Adrenal gland (tissue), 9 donors: ENCODE measurements at regions not wholly inside any gene's neighbourhood (a gene's known extent, or its start where the extent isn't known, plus 50 kb on each side); places are given as distances from the start of the nearest gene placed in this dataset.

Experiments used
- DNase-seq, 7 donors: peaks; one replicate each; pipeline ENCODE4 v3.0.0-alpha.2; 2019 to 2020
- H3K27ac ChIP-seq, 5 donors: fragments of 200-600 bp; sonication (generic) in 4 of 5; 1 replicate in 3 of 5; 2 replicates in 2 of 5; pipeline versions ENCODE4 v1.5.1 to v1.8.0; 2016 to 2020; ENCODE audit warnings: mild to moderate bottlenecking in 1 of 5
- H3K27me3 ChIP-seq: fragments of 200-600 bp; 2 replicates; pipeline ENCODE4 v1.8.0; 2021
- H3K36me3 ChIP-seq, 2 donors: fragments of 200-600 bp; replicated peaks in 1 of 2; 1 replicate in 1 of 2; 2 replicates in 1 of 2; pipeline versions ENCODE4 v1.5.1 to v1.8.0; 2018 to 2022
- H3K4me1 ChIP-seq, 2 donors: fragments of 200-600 bp; replicated peaks in 1 of 2; 1 replicate in 1 of 2; 2 replicates in 1 of 2; pipeline versions ENCODE4 v1.5.1 to v1.8.0; 2018 to 2021
- H3K4me3 ChIP-seq, 4 donors: fragments of 200-600 bp; sonication (generic) in 3 of 4; one replicate each; pipeline ENCODE4 v1.5.1; 2016 to 2018
- H3K9me3 ChIP-seq, 3 donors: fragments of 200-600 bp; sonication (generic) in 1 of 3; replicated peaks in 1 of 3; 1 replicate in 2 of 3; 2 replicates in 1 of 3; pipeline versions ENCODE4 v1.5.1 to v1.8.0; 2016 to 2021
- POLR2A ChIP-seq, 2 donors: fragments of 450-650 bp; IDR thresholded peaks; one replicate each; pipeline ENCODE4 v1.6.1; 2017; ENCODE audit warnings: antibody characterized with exemption in 2 of 2, mild to moderate bottlenecking in 2 of 2, moderate library complexity in 1 of 2
- WGBS, 4 donors: extraction: QIAGEN DNeasy Blood & Tissue Kit in 2 of 4; methylation state at CpG; one replicate each; pipeline versions ENCODE4 v1.1.5 to v1.1.7; 2013 to 2017; 5-methylcytosine and 5-hydroxymethylcytosine counted together
- intact Hi-C, 2 donors: fragments of 100-400 bp; cut with DNase I; formaldehyde crosslinking; loops; one replicate each; pipeline versions ENCODE4 v1.14.1 to v1.15.0; 2022 to 2023
- TF ChIP-seq, protein P1 (sequence below), 6 experiments: fragments of 450-650 bp in 4 of 6; fragments of 200-600 bp in 2 of 6; sonication (generic) in 1 of 6; IDR thresholded peaks; 1 replicate in 5 of 6; 2 replicates in 1 of 6; pipeline versions ENCODE4 v1.5.1 to v1.8.0; 2016 to 2021; ENCODE audit warnings: antibody characterized with exemption in 6 of 6, mild to moderate bottlenecking in 2 of 6, moderate library complexity in 1 of 6
- donor health status: healthy with polysubstance abuse.
- donor health status: Bipolar disorder and iron deficiency.
- donor health status: DM: yes; HTN: yes; CAD: no.
- donor health status: DM: no; HTN: no; CAD: no.
- donor health status: DM: no; HTN: no; CAD: no.

GRCh38 chr10:64546073-64546472 is 1024.9 kb downstream of the REEP3 start:
- H3K4me1 ChIP-seq: no peaks in the 10 kb centered on the region
- DNase-seq: no peak
- H3K27ac ChIP-seq: no peak overlapping the region
- 43 to 55% (median 48%) methylated on average over 3 of the region's 3 CpGs for WGBS, 4 donors
- no peak for TF ChIP-seq POLR2A (IDR thresholded peaks at IDR 0.05)
- TF ChIP-seq, protein P1, sequence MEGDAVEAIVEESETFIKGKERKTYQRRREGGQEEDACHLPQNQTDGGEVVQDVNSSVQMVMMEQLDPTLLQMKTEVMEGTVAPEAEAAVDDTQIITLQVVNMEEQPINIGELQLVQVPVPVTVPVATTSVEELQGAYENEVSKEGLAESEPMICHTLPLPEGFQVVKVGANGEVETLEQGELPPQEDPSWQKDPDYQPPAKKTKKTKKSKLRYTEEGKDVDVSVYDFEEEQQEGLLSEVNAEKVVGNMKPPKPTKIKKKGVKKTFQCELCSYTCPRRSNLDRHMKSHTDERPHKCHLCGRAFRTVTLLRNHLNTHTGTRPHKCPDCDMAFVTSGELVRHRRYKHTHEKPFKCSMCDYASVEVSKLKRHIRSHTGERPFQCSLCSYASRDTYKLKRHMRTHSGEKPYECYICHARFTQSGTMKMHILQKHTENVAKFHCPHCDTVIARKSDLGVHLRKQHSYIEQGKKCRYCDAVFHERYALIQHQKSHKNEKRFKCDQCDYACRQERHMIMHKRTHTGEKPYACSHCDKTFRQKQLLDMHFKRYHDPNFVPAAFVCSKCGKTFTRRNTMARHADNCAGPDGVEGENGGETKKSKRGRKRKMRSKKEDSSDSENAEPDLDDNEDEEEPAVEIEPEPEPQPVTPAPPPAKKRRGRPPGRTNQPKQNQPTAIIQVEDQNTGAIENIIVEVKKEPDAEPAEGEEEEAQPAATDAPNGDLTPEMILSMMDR (IDR thresholded peaks at IDR 0.05): no peak
- no peak overlapping the region for H3K4me3 ChIP-seq
- intact Hi-C loops: no loop called here
- no peaks in the 10 kb centered on the region for H3K36me3 ChIP-seq
- H3K9me3 ChIP-seq: no peaks in the 10 kb centered on the region
- no peaks in the 10 kb centered on the region for H3K27me3 ChIP-seq

- TF ChIP-seq POLR2A (IDR thresholded peaks at IDR 0.05): no peak
- TF ChIP-seq, protein P1 (IDR thresholded peaks at IDR 0.05): no peak
- intact Hi-C loops: no loop called here
- H3K9me3 ChIP-seq: no peaks in the 10 kb centered on the region
- no peaks in the 10 kb centered on the region for H3K4me1 ChIP-seq
- DNase-seq: no peak
- H3K4me3 ChIP-seq: no peak overlapping the region
- H3K27ac ChIP-seq: no peak overlapping the region
- no peaks in the 10 kb centered on the region for H3K27me3 ChIP-seq
- H3K36me3 ChIP-seq: no peaks in the 10 kb centered on the region
- WGBS, 4 donors: 86 to 89% (median 89%) methylated on average over 3 of the region's 3 CpGs
Measured at GRCh38 chr10:64547168-64547567, 1026.0 kb downstream of the REEP3 start.

DNA sequence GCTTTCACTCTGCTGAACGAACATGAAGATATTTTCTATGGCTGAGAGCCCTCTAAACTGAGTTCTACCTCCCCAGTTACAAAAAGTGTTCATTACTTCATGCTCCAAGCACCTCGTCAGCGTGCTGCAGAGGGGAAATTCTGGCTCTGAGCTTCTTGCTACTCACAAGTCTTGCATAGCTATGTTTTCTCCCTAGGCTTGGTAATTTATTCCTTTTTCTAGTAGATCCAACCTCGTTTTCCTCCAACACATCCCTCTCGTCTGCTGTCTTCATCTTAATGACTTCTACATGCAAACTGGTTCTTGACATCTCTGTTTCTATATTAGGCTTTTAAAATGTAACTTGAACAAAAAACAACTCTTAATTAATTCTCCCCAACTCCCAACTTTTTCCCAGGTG is 1034.5 kb downstream of the REEP3 start:
- H3K36me3 ChIP-seq: no peaks in the 10 kb centered on the region
- 61 to 69% (median 66%) methylated on average over 5 of the region's 5 CpGs for WGBS, 4 donors
- no peak for TF ChIP-seq POLR2A (IDR thresholded peaks at IDR 0.05)
- no peak overlapping the region for H3K27ac ChIP-seq
- H3K9me3 ChIP-seq: no peaks in the 10 kb centered on the region
- intact Hi-C loops: no loop called here
- no peaks in the 10 kb centered on the region for H3K27me3 ChIP-seq
- H3K4me3 ChIP-seq: no peak overlapping the region
- no peaks in the 10 kb centered on the region for H3K4me1 ChIP-seq
- DNase-seq: no peak

DNA sequence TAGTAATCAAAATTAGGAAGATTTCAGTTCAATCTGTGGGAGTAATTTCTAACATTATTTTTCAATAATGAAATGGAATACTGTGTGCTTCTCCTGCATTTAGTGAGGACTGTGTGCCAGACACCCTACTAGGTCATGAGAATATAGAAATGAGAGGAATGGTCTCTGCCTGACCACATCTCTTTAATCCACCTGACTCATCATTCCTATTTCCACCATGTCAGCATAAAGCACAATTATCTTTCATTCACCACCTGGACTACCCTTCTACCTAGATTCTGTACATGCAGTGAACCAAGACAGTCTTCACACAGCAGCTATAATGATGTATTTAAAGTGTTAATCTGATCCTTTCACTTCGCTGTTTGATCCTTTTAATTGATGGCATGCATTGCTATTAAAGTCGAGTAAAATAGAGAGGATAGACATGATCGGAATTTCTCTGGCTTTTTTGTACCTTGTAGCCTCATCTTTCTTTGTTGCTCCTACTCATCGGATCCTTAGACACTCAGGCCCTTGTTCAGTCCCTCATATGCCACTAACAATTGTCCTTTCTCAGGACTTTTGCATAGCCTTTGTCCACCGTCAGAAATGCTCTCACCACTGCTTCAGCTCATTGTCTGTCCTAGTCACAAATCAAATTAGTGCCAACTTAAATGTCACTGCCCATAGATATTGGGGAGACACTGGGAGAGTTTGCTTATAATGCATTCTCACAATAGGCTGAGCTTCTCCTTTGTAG is 1037.1 kb downstream of the REEP3 start:
- TF ChIP-seq, protein P1 (IDR thresholded peaks at IDR 0.05): no peak
- TF ChIP-seq POLR2A (IDR thresholded peaks at IDR 0.05): no peak
- 64 to 70% (median 69%) methylated on average over 5 of the region's 5 CpGs for WGBS, 4 donors
- no peaks in the 10 kb centered on the region for H3K36me3 ChIP-seq
- no peak overlapping the region for H3K4me3 ChIP-seq
- intact Hi-C loops: no loop called here
- H3K9me3 ChIP-seq: no peaks in the 10 kb centered on the region
- no peak for DNase-seq
- no peaks in the 10 kb centered on the region for H3K4me1 ChIP-seq
- H3K27me3 ChIP-seq: no peaks in the 10 kb centered on the region
- H3K27ac ChIP-seq: no peak overlapping the region

- 87 to 91% (median 89%) methylated on average over 1 of the region's 1 CpG for WGBS, 4 donors
- H3K4me1 ChIP-seq: no peaks in the 10 kb centered on the region
- H3K27me3 ChIP-seq: no peaks in the 10 kb centered on the region
- no peak overlapping the region for H3K27ac ChIP-seq
- DNase-seq: no peak
- TF ChIP-seq POLR2A (IDR thresholded peaks at IDR 0.05): no peak
- TF ChIP-seq, protein P1 (IDR thresholded peaks at IDR 0.05): no peak
- H3K9me3 ChIP-seq: no peaks in the 10 kb centered on the region
- no peak overlapping the region for H3K4me3 ChIP-seq
- intact Hi-C loops: no loop called here
- no peaks in the 10 kb centered on the region for H3K36me3 ChIP-seq
Measured at GRCh38 chr10:64571056-64571455, 1049.9 kb downstream of the REEP3 start.
